GM21381 (cell line): ENCODE measurements at regions not wholly inside any gene's neighbourhood (a gene's known extent, or its start where the extent isn't known, plus 50 kb on each side); places are given as distances from the start of the nearest gene placed in this dataset.
"Not testable (repeated sequence)": the region's sequence is repeated elsewhere in the genome, so short reads cannot be mapped to it uniquely, and the experiment has no call there.

Source experiments
- ATAC-seq: cut with Tn5 transposase; IDR thresholded peaks from one replicate; pipeline ENCODE4 v1.9.1; 2021; ENCODE audit warnings: mild to moderate bottlenecking, moderate library complexity; ENCODE audit not compliant: unreplicated experiment

- ATAC-seq: no peak
Observed at GRCh38 chr16:86878236-86879080, 300.1 kb downstream of the FOXL1 start.

- no peak for ATAC-seq
Observed at GRCh38 chr16:86879268-86879667, 300.9 kb downstream of the FOXL1 start.

GRCh38 chr16:86880316-86881117, 302.2 kb downstream of the FOXL1 start:
- no peak for ATAC-seq

GRCh38 chr16:86881118-86881510, 302.8 kb downstream of the FOXL1 start:
- ATAC-seq: no peak

- no peak for ATAC-seq
Observed at GRCh38 chr16:86881861-86882273, 303.5 kb downstream of the FOXL1 start.

GRCh38 chr16:86882586-86883280, 304.4 kb downstream of the FOXL1 start:
- ATAC-seq: no peak

- ATAC-seq: no peak
Observed at GRCh38 chr16:86883583-86884389, 305.4 kb downstream of the FOXL1 start.

GRCh38 chr16:86884390-86884650, 306.0 kb downstream of the FOXL1 start:
- ATAC-seq: no peak

GRCh38 chr16:86885139-86885538, 306.8 kb downstream of the FOXL1 start:
- no peak for ATAC-seq

- ATAC-seq: no peak
Observed at GRCh38 chr16:86886651-86887050, 308.3 kb downstream of the FOXL1 start.

- ATAC-seq: no peak
Observed at GRCh38 chr16:86887416-86887815, 309.1 kb downstream of the FOXL1 start.

- ATAC-seq: no peak
Observed at GRCh38 chr16:86888231-86889053, 310.1 kb downstream of the FOXL1 start.

GRCh38 chr16:86889054-86889366, 310.7 kb downstream of the FOXL1 start:
- not testable (repeated sequence) for ATAC-seq

- ATAC-seq: no peak
Observed at GRCh38 chr16:86889974-86890373, 311.6 kb downstream of the FOXL1 start.

GRCh38 chr16:86891121-86891520, 312.8 kb downstream of the FOXL1 start:
- no peak for ATAC-seq

- ATAC-seq: no peak
Observed at GRCh38 chr16:86891631-86892030, 313.3 kb downstream of the FOXL1 start.

GRCh38 chr16:86892509-86892908, 314.2 kb downstream of the FOXL1 start:
- no peak for ATAC-seq

- ATAC-seq: no peak
Observed at GRCh38 chr16:86893506-86893905, 315.2 kb downstream of the FOXL1 start.

- ATAC-seq: no peak
Observed at GRCh38 chr16:86894029-86894567, 315.7 kb downstream of the FOXL1 start.

GRCh38 chr16:86894925-86895324, 316.6 kb downstream of the FOXL1 start:
- ATAC-seq: no peak
